A549 (cell line): ENCODE measurements at regions not wholly inside any gene's neighbourhood (a gene's known extent, or its start where the extent isn't known, plus 50 kb on each side); places are given as distances from the start of the nearest gene placed in this dataset.
A peak's percentile ranks its signal among the peaks of the same experiment; 100 is the strongest.

Experiments used
- ATAC-seq, 2 experiments: fragments of 200-7000 bp in 1 of 2; fragments of >200 bp in 1 of 2; cut with Nextera tagmentation in 1 of 2; cut with Tn5 transposase in 1 of 2; 3 replicates each; pipeline versions ENCODE4 v1.8.0 to v1.9.1; 2018 to 2020; ENCODE audit warnings: mild to moderate bottlenecking in 1 of 2, moderate library complexity in 1 of 2
- CTCF ChIA-PET: fragments of 300-600 bp; sonication (Branson Sonifier 250); formaldehyde crosslinking; extraction: SDS; loops from one replicate; lab custom pipeline; 2021; ENCODE audit warnings: antibody characterized with exemption, inconsistent platforms; lab: Yijun Ruan, JAX
- POLR2A ChIA-PET: fragments of 350-600 bp; formaldehyde crosslinking; extraction: SDS; loops from one replicate; lab custom pipeline; 2021; ENCODE audit warnings: antibody characterized with exemption, inconsistent platforms; lab: Yijun Ruan, JAX
- DNase-seq, 2 experiments: peaks; one replicate each; pipeline versions ENCODE4 v3.0.0 to v3.0.0-alpha.2; 2011 to 2016; ENCODE audit warnings: low read depth in 1 of 2, low spot score in 1 of 2
- FAIRE-seq: peaks from 2 replicates; lab custom pipeline; 2011; peaks lifted over from hg19 to GRCh38; lab: Jason Lieb, UNC
- H3K27ac ChIP-seq, 2 experiments: fragments of >200 bp; sonication (Bioruptor Twin); formaldehyde crosslinking; 3 replicates each; pipeline ENCODE4 v1.5.1; 2016 to 2017
- H3K4me1 ChIP-seq: fragments of >200 bp; sonication (Bioruptor Twin); formaldehyde crosslinking; 3 replicates; pipeline ENCODE4 v1.6.1; 2016
- H3K4me2 ChIP-seq: fragments of >200 bp; sonication (Bioruptor Twin); formaldehyde crosslinking; 3 replicates; pipeline ENCODE4 v1.6.1; 2016
- H3K4me3 ChIP-seq: fragments of >200 bp; sonication (Bioruptor Twin); formaldehyde crosslinking; 3 replicates; pipeline ENCODE4 v1.5.1; 2016
- H3K9me3 ChIP-seq: fragments of >200 bp; sonication (Bioruptor Twin); formaldehyde crosslinking; 3 replicates; pipeline ENCODE4 v1.6.1; 2016
- CEBPB ChIP-seq, 2 experiments: fragments of >200 bp in 1 of 2; sonication (Bioruptor Twin) in 1 of 2; formaldehyde crosslinking in 1 of 2; IDR thresholded peaks; 2 replicates each; pipeline ENCODE4 v1.6.1; 2012 to 2016
- CHD2 ChIP-seq: fragments of 150-350 bp; IDR thresholded peaks from 2 replicates; pipeline ENCODE4 v1.6.1; 2014; ENCODE audit warnings: low read length; ENCODE audit not compliant: partially characterized antibody
- ESRRA ChIP-seq: fragments of 150-350 bp; IDR thresholded peaks from 2 replicates; pipeline ENCODE4 v1.6.1; 2014; ENCODE audit warnings: mild to moderate bottlenecking, low read length, borderline replicate concordance
- FOXS1 ChIP-seq: fragments of 250-450 bp; sonication (Bioruptor Pico); IDR thresholded peaks from 2 replicates; pipeline ENCODE4 v1.5.0; 2020; ENCODE audit warnings: mild to moderate bottlenecking, moderate library complexity
- HEYL ChIP-seq: fragments of 250-450 bp; sonication (Bioruptor Pico); IDR thresholded peaks from 2 replicates; pipeline ENCODE4 v1.8.0; 2021; ENCODE audit warnings: mild to moderate bottlenecking, moderate library complexity
- HOXA7 ChIP-seq: fragments of 250-450 bp; sonication (Bioruptor Pico); IDR thresholded peaks from 2 replicates; pipeline ENCODE4 v1.5.0; 2020; ENCODE audit warnings: mild to moderate bottlenecking, moderate library complexity
- HOXB5 ChIP-seq: fragments of 250-450 bp; sonication (Bioruptor Pico); IDR thresholded peaks from 2 replicates; pipeline ENCODE4 v1.5.0; 2020; ENCODE audit warnings: mild to moderate bottlenecking, moderate library complexity
- JUN ChIP-seq, 2 experiments: fragments of >200 bp; sonication (Bioruptor Twin); formaldehyde crosslinking; IDR thresholded peaks; 2 replicates in 1 of 2; 3 replicates in 1 of 2; pipeline ENCODE4 v1.6.1; 2016 to 2017
- JUNB ChIP-seq: fragments of >200 bp; sonication (Bioruptor Twin); formaldehyde crosslinking; IDR thresholded peaks from 2 replicates; pipeline ENCODE4 v1.6.1; 2016
- KDM1A ChIP-seq: fragments of 200-600 bp; sonication (generic); IDR thresholded peaks from 2 replicates; pipeline ENCODE4 v1.6.1; 2016; ENCODE audit warnings: low read depth, mild to moderate bottlenecking
- KDM5A ChIP-seq: fragments of 200-600 bp; sonication (generic); IDR thresholded peaks from 2 replicates; pipeline ENCODE4 v1.6.1; 2016; ENCODE audit warnings: antibody characterized with exemption, mild to moderate bottlenecking
- MAFK ChIP-seq: fragments of 450-650 bp; IDR thresholded peaks from 2 replicates; pipeline ENCODE4 v1.6.1; 2014; ENCODE audit not compliant: partially characterized antibody
- MAZ ChIP-seq: fragments of 150-350 bp; IDR thresholded peaks from 2 replicates; pipeline ENCODE4 v1.6.1; 2014; ENCODE audit warnings: antibody characterized with exemption, low read depth, low read length, borderline replicate concordance
- NFE2L2 ChIP-seq: fragments of 150-350 bp; conservative IDR thresholded peaks from 2 replicates; pipeline ENCODE4 v1.6.1; 2014; ENCODE audit warnings: low read length
- NR3C1 ChIP-seq: fragments of >200 bp; sonication (Bioruptor Twin); formaldehyde crosslinking; IDR thresholded peaks from 3 replicates; pipeline ENCODE4 v1.6.1; 2017
- POLR2A ChIP-seq: IDR thresholded peaks from 2 replicates; pipeline ENCODE4 v1.6.1; 2012; ENCODE audit warnings: mild to moderate bottlenecking, low read length
- POLR2AphosphoS2 ChIP-seq: conservative IDR thresholded peaks from 2 replicates; pipeline ENCODE4 v1.6.1; 2012; ENCODE audit warnings: low read length, improper control_type of control experiment, inconsistent platforms
- RCOR1 ChIP-seq: fragments of 150-350 bp; IDR thresholded peaks from 2 replicates; pipeline ENCODE4 v1.6.1; 2014; ENCODE audit warnings: antibody characterized with exemption, low read length, low read depth
- TP53 ChIP-seq: fragments of 250-450 bp; sonication (Bioruptor Pico); IDR thresholded peaks from 2 replicates; pipeline ENCODE4 v1.5.0; 2021; ENCODE audit warnings: mild to moderate bottlenecking, moderate library complexity
- WGBS: methylation state at CpG from one replicate; pipeline ENCODE4 v1.1.6; 2017; ENCODE audit errors: missing lambda C conversion rate; 5-methylcytosine and 5-hydroxymethylcytosine counted together
- TF ChIP-seq, protein P1 (sequence below): fragments of 450-650 bp; IDR thresholded peaks from 2 replicates; pipeline ENCODE4 v1.6.1; 2014; ENCODE audit warnings: antibody characterized with exemption
- TF ChIP-seq, protein P2 (sequence below): fragments of 250-450 bp; sonication (Bioruptor Pico); IDR thresholded peaks from 2 replicates; pipeline ENCODE4 v1.5.0; 2021; ENCODE audit warnings: mild to moderate bottlenecking, moderate library complexity, borderline replicate concordance
- TF ChIP-seq, protein P3 (sequence below): IDR thresholded peaks from 2 replicates; pipeline ENCODE4 v1.6.1; 2012
- TF ChIP-seq, protein P4 (sequence below): fragments of 200-600 bp; sonication (generic); IDR thresholded peaks from 2 replicates; pipeline ENCODE4 v1.6.1; 2016; ENCODE audit warnings: antibody characterized with exemption, mild to moderate bottlenecking, moderate library complexity
- TF ChIP-seq, protein P5 (sequence below): IDR thresholded peaks from 2 replicates; pipeline ENCODE4 v1.6.1; 2012
- TF ChIP-seq, protein P6 (sequence below): fragments of >200 bp; sonication (Bioruptor Twin); formaldehyde crosslinking; IDR thresholded peaks from 3 replicates; pipeline ENCODE4 v1.6.1; 2016

DNA sequence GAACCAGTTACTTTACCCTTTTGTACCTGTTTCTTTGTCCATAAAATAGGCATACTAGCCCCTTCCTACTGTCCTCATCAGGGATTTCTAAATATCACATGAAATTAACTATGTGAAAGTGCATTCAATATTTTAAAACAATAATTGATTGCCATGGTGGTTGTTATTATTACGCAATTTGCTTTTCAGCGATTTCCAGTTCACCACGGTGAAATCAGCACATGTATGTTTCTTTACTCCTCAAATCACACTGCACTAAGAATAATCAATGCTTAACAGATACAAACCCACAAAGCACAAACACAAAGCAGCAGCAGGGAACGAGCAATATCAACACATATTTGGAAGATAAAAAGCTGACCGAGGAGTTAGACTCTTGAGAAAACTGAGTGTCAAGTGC is 371.3 kb upstream of the NOCT start:
- ATAC-seq (no peak), FAIRE-seq (no peak), DNase-seq (no peak)
- Histone ChIP-seq H3K4me2 (no peak overlapping the region), H3K4me1 (no peaks in the 10 kb centered on the region), H3K9me3 (no peaks in the 10 kb centered on the region), H3K27ac (no peak overlapping the region), H3K4me3 (no peak overlapping the region)
- 86% methylated on average over 5 of the region's 5 CpGs for WGBS
- ChIA-PET POLR2A (no interaction called here), CTCF (interaction anchor here (1.6 kb wide), 1 partner anchor 36 kb away, joined by 4 read pairs; no protein-coding TSS in a partner anchor)
- TF ChIP-seq CEBPB (IDR thresholded peaks at IDR 0.05) (peak in 1 of 2 experiments; percentile 46; a peak in 1 of 4 replicates), HEYL (CRISPR knock-in tag) (no peak)
- TF ChIP-seq, all 56 proteins: peak for 1

DNA sequence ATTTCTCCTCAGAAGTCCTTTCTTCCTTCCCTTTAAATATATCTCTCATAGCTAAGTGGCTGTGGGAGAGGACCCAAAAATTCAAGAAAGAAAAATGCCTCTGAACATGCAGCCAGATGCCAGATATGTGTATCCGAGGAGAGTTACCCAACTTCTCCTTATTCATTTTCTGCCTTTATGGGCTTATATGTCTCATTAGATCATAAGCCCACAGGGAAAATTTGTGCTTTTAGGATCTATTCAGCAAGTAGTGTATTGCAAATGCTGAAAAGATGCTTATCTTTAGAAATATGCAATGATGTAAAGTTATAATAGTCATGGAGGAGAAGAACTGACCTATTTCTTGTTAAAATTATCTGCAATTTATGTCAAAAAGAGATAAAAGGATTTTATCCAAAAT is 371.8 kb upstream of the NOCT start:
- 88% methylated on average over 1 of the region's 1 CpG for WGBS
- TF ChIP-seq NFE2L2 (no peak), FOXS1 (CRISPR knock-in tag) (no peak), RCOR1 (no peak), POLR2A (no peak), NR3C1 (no peak), MAFK (no peak), JUNB (no peak), CHD2 (no peak)
- TF ChIP-seq, protein P1, sequence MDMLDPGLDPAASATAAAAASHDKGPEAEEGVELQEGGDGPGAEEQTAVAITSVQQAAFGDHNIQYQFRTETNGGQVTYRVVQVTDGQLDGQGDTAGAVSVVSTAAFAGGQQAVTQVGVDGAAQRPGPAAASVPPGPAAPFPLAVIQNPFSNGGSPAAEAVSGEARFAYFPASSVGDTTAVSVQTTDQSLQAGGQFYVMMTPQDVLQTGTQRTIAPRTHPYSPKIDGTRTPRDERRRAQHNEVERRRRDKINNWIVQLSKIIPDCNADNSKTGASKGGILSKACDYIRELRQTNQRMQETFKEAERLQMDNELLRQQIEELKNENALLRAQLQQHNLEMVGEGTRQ, result no peak
- TF ChIP-seq, protein P2, sequence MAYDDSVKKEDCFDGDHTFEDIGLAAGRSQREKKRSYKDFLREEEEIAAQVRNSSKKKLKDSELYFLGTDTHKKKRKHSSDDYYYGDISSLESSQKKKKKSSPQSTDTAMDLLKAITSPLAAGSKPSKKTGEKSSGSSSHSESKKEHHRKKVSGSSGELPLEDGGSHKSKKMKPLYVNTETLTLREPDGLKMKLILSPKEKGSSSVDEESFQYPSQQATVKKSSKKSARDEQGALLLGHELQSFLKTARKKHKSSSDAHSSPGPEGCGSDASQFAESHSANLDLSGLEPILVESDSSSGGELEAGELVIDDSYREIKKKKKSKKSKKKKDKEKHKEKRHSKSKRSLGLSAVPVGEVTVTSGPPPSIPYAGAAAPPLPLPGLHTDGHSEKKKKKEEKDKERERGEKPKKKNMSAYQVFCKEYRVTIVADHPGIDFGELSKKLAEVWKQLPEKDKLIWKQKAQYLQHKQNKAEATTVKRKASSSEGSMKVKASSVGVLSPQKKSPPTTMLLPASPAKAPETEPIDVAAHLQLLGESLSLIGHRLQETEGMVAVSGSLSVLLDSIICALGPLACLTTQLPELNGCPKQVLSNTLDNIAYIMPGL (CRISPR knock-in tag), result no peak
- TF ChIP-seq, all 56 proteins: peak for 0
- no peak for DNase-seq
- Histone ChIP-seq H3K4me1 (no peaks in the 10 kb centered on the region), H3K9me3 (no peaks in the 10 kb centered on the region), H3K27ac (no peak overlapping the region), H3K4me3 (no peak overlapping the region), H3K4me2 (no peak overlapping the region)
- FAIRE-seq, result no peak
- CTCF ChIA-PET, result no interaction called here
- no peak for ATAC-seq
- POLR2A ChIA-PET, result no interaction called here

DNA sequence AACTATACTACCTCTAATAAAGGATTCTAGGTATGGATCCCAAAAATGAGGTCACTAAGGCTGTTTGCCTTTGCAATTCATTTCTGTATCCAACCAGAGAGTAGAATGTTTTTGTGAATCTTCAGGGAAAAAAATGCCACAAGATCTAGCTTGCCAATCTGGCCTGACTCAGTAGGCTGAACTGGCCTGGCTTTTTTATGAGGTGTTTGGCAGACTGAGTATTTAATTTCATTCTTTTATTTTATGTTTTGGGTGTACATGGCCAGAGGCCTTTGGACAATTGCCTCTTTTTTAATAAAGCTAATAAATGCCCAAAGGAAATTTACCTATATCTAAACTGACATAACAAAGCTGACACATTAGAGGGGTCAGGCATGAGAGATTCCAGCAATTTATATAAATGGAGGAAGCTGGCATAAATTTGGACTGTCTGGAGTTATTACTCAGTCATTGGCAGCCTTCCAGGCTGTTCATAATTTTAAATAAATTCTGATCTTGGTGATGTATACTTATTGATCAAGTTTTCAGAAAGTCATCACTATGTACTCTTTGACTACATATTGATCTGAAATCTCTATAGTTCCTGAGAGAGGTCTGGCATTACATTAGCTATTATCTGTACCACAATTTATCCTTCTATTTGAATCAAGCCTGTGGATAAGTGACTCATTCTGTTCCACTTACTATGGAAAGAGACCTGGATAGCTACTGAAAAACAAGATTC is 376.4 kb upstream of the NOCT start:
- ATAC-seq (no peak), DNase-seq (no peak), FAIRE-seq (no peak)
- TF ChIP-seq, protein P3, sequence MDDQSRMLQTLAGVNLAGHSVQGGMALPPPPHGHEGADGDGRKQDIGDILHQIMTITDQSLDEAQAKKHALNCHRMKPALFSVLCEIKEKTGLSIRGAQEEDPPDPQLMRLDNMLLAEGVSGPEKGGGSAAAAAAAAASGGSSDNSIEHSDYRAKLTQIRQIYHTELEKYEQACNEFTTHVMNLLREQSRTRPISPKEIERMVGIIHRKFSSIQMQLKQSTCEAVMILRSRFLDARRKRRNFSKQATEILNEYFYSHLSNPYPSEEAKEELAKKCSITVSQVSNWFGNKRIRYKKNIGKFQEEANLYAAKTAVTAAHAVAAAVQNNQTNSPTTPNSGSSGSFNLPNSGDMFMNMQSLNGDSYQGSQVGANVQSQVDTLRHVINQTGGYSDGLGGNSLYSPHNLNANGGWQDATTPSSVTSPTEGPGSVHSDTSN, result no peak
- TF ChIP-seq POLR2AphosphoS2, result no peak
- TF ChIP-seq, protein P4, sequence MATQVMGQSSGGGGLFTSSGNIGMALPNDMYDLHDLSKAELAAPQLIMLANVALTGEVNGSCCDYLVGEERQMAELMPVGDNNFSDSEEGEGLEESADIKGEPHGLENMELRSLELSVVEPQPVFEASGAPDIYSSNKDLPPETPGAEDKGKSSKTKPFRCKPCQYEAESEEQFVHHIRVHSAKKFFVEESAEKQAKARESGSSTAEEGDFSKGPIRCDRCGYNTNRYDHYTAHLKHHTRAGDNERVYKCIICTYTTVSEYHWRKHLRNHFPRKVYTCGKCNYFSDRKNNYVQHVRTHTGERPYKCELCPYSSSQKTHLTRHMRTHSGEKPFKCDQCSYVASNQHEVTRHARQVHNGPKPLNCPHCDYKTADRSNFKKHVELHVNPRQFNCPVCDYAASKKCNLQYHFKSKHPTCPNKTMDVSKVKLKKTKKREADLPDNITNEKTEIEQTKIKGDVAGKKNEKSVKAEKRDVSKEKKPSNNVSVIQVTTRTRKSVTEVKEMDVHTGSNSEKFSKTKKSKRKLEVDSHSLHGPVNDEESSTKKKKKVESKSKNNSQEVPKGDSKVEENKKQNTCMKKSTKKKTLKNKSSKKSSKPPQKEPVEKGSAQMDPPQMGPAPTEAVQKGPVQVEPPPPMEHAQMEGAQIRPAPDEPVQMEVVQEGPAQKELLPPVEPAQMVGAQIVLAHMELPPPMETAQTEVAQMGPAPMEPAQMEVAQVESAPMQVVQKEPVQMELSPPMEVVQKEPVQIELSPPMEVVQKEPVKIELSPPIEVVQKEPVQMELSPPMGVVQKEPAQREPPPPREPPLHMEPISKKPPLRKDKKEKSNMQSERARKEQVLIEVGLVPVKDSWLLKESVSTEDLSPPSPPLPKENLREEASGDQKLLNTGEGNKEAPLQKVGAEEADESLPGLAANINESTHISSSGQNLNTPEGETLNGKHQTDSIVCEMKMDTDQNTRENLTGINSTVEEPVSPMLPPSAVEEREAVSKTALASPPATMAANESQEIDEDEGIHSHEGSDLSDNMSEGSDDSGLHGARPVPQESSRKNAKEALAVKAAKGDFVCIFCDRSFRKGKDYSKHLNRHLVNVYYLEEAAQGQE, result no peak
- no peak for TF ChIP-seq KDM5A
- no peak for TF ChIP-seq HOXB5
- TF ChIP-seq KDM1A, result no peak
- TF ChIP-seq JUN (IDR thresholded peaks at IDR 0.05), result no peak
- TF ChIP-seq FOXS1 (CRISPR knock-in tag), result no peak
- no peak for TF ChIP-seq TP53
- TF ChIP-seq MAZ, result no peak
- TF ChIP-seq, protein P5, sequence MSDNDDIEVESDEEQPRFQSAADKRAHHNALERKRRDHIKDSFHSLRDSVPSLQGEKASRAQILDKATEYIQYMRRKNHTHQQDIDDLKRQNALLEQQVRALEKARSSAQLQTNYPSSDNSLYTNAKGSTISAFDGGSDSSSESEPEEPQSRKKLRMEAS, result no peak
- no peak for TF ChIP-seq ESRRA
- TF ChIP-seq, protein P6, sequence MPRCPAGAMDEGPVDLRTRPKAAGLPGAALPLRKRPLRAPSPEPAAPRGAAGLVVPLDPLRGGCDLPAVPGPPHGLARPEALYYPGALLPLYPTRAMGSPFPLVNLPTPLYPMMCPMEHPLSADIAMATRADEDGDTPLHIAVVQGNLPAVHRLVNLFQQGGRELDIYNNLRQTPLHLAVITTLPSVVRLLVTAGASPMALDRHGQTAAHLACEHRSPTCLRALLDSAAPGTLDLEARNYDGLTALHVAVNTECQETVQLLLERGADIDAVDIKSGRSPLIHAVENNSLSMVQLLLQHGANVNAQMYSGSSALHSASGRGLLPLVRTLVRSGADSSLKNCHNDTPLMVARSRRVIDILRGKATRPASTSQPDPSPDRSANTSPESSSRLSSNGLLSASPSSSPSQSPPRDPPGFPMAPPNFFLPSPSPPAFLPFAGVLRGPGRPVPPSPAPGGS, result no peak
- TF ChIP-seq HOXA7 (CRISPR knock-in tag), result no peak
- POLR2A ChIA-PET, result no interaction called here
- no peak overlapping the region for H3K27ac ChIP-seq
- CTCF ChIA-PET, result interaction anchor here (1.6 kb wide), 1 partner anchor 42 kb away, joined by 3 read pairs; no protein-coding TSS in a partner anchor
- no peak overlapping the region for H3K4me3 ChIP-seq
- H3K4me2 ChIP-seq, result no peak overlapping the region
- no peaks in the 10 kb centered on the region for H3K4me1 ChIP-seq
- H3K9me3 ChIP-seq, result no peaks in the 10 kb centered on the region
